Caco-2 (cell line): ENCODE measurements at regions not wholly inside any gene's neighbourhood (a gene's known extent, or its start where the extent isn't known, plus 50 kb on each side); places are given as distances from the start of the nearest gene placed in this dataset.

ENCODE experiments used
- BruUV-seq: library from RNA; stranded (reverse); fragments of 400-500 nt; replicated peaks from 2 replicates; lab custom pipeline; 2021; lab: Mats Ljungman, UMichigan
- CTCF ChIA-PET: fragments of 300-600 bp; sonication (Branson Sonifier 250); formaldehyde crosslinking; loops from one replicate; lab custom pipeline; 2022; ENCODE audit warnings: antibody characterized with exemption; lab: Charles Lee
- POLR2A ChIA-PET: fragments of 300-600 bp; sonication (Branson Sonifier 250); formaldehyde crosslinking; loops from one replicate; lab custom pipeline; 2022; ENCODE audit warnings: antibody characterized with exemption; lab: Charles Lee
- DNase-seq, 2 experiments: peaks; one replicate each; pipeline versions ENCODE4 v3.0.0 to v3.0.0-alpha.2; 2020 to 2022
- H3K27me3 ChIP-seq: replicated peaks from 2 replicates; pipeline ENCODE4 v1.6.0; 2011; ENCODE audit warnings: low read length; ENCODE audit not compliant: control insufficient read depth, insufficient read depth
- H3K36me3 ChIP-seq: 2 replicates; pipeline ENCODE4 v1.5.1; 2011; ENCODE audit warnings: low read length; ENCODE audit not compliant: control insufficient read depth, insufficient read depth
- H3K4me1 ChIP-seq: fragments of 250-450 bp; sonication (Bioruptor Pico); 2 replicates; pipeline ENCODE4 v1.5.1; 2020; ENCODE audit warnings: mild to moderate bottlenecking
- H3K4me3 ChIP-seq: 2 replicates; pipeline ENCODE4 v1.5.1; 2011; ENCODE audit warnings: low read depth, mild to moderate bottlenecking, control low read depth, low read length
- H3K9me3 ChIP-seq: fragments of 250-450 bp; sonication (Bioruptor Pico); 2 replicates; pipeline ENCODE4 v1.5.1; 2020; ENCODE audit warnings: mild to moderate bottlenecking, moderate library complexity
- H3K27ac Mint-ChIP-seq: one replicate; pipeline ENCODE4 v1.8.0; 2022; ENCODE audit warnings: mixed read lengths; ENCODE audit not compliant: unreplicated experiment
- H3K27me3 Mint-ChIP-seq: one replicate; pipeline ENCODE4 v1.8.0; 2022; ENCODE audit warnings: mixed read lengths; ENCODE audit not compliant: insufficient read depth, unreplicated experiment
- H3K36me3 Mint-ChIP-seq: one replicate; pipeline ENCODE4 v1.8.0; 2022; ENCODE audit warnings: mild to moderate bottlenecking, mixed read lengths; ENCODE audit not compliant: insufficient read depth, unreplicated experiment
- H3K4me1 Mint-ChIP-seq: one replicate; pipeline ENCODE4 v1.8.0; 2022; ENCODE audit warnings: low read depth, mixed read lengths; ENCODE audit not compliant: unreplicated experiment
- H3K4me3 Mint-ChIP-seq: one replicate; pipeline ENCODE4 v1.8.0; 2022; ENCODE audit warnings: mild to moderate bottlenecking, moderate library complexity, mixed read lengths; ENCODE audit not compliant: unreplicated experiment
- H3K9me3 Mint-ChIP-seq: one replicate; pipeline ENCODE4 v1.8.0; 2022; ENCODE audit warnings: mixed read lengths; ENCODE audit not compliant: unreplicated experiment
- CTCF ChIP-seq, 2 experiments: fragments of 200-600 bp in 1 of 2; IDR thresholded peaks; 1 replicate in 1 of 2; 2 replicates in 1 of 2; pipeline versions ENCODE4 v1.5.1 to v1.8.0; 2011 to 2022; ENCODE audit warnings: antibody characterized with exemption in 1 of 2, control low read depth in 1 of 2, inconsistent platforms in 1 of 2, low read depth in 1 of 2, low read length in 1 of 2, mild to moderate bottlenecking in 1 of 2, moderate library complexity in 1 of 2; ENCODE audit not compliant: insufficient read depth in 1 of 2, severe bottlenecking in 1 of 2, unreplicated experiment in 1 of 2
- intact Hi-C: fragments of 100-400 bp; cut with micrococcal nuclease; formaldehyde crosslinking; loops from one replicate; pipeline ENCODE4 v1.10.0; 2022; ENCODE audit not compliant: unreplicated experiment

GRCh38 chr5:3252235-3252634, 343.4 kb upstream of the IRX1 start:
- no peaks in the 10 kb centered on the region for H3K27me3 Mint-ChIP-seq
- Histone ChIP-seq H3K36me3 (no peaks in the 10 kb centered on the region), H3K27me3 (no peaks in the 10 kb centered on the region), H3K9me3 (peaks cover 4% of the 10 kb centered on the region; the same call in 1 of the 2 replicates), H3K4me3 (no peak overlapping the region), H3K4me1 (no peaks in the 10 kb centered on the region)
- H3K9me3 Mint-ChIP-seq: no peaks in the 10 kb centered on the region
- BruUV-seq: no TSS peak
- no peak overlapping the region for H3K27ac Mint-ChIP-seq
- DNase-seq: no peak
- ChIA-PET POLR2A (no interaction called here), CTCF (no interaction called here)
- intact Hi-C loops: no loop called here
- H3K36me3 Mint-ChIP-seq: no peaks in the 10 kb centered on the region
- TF ChIP-seq CTCF (IDR thresholded peaks at IDR 0.05; ENCODE audit: insufficient read depth in 1 of 2, low read depth in 1 of 2, low read length in 1 of 2, severe bottlenecking in 1 of 2, unreplicated experiment in 1 of 2): no peak
- H3K4me3 Mint-ChIP-seq: no peak overlapping the region
- no peaks in the 10 kb centered on the region for H3K4me1 Mint-ChIP-seq

- Mint-ChIP-seq H3K36me3 (no peaks in the 10 kb centered on the region), H3K27ac (no peak overlapping the region), H3K27me3 (no peaks in the 10 kb centered on the region), H3K9me3 (no peaks in the 10 kb centered on the region), H3K4me3 (no peak overlapping the region), H3K4me1 (no peaks in the 10 kb centered on the region)
- CTCF ChIA-PET: no interaction called here
- intact Hi-C loops: no loop called here
- POLR2A ChIA-PET: no interaction called here
- Histone ChIP-seq H3K27me3 (no peaks in the 10 kb centered on the region), H3K36me3 (no peaks in the 10 kb centered on the region), H3K9me3 (peaks cover 4% of the 10 kb centered on the region; the same call in 1 of the 2 replicates), H3K4me3 (no peak overlapping the region), H3K4me1 (no peaks in the 10 kb centered on the region)
- DNase-seq: no peak
- no peak for TF ChIP-seq CTCF (IDR thresholded peaks at IDR 0.05; ENCODE audit: insufficient read depth in 1 of 2, low read depth in 1 of 2, low read length in 1 of 2, severe bottlenecking in 1 of 2, unreplicated experiment in 1 of 2)
- BruUV-seq: no TSS peak
These were observed 343.8 kb upstream of the IRX1 start for GRCh38 chr5:3251784-3252183.

GRCh38 chr5:3249401-3249800, 346.2 kb upstream of the IRX1 start:
- POLR2A ChIA-PET: no interaction called here
- no peak for DNase-seq
- H3K4me3 Mint-ChIP-seq: no peak overlapping the region
- H3K27ac Mint-ChIP-seq: no peak overlapping the region
- intact Hi-C loops: no loop called here
- H3K36me3 Mint-ChIP-seq: no peaks in the 10 kb centered on the region
- no peak for TF ChIP-seq CTCF (IDR thresholded peaks at IDR 0.05; ENCODE audit: insufficient read depth in 1 of 2, low read depth in 1 of 2, low read length in 1 of 2, severe bottlenecking in 1 of 2, unreplicated experiment in 1 of 2)
- no TSS peak for BruUV-seq
- no peaks in the 10 kb centered on the region for H3K9me3 Mint-ChIP-seq
- CTCF ChIA-PET: no interaction called here
- H3K27me3 ChIP-seq: no peaks in the 10 kb centered on the region
- H3K27me3 Mint-ChIP-seq: no peaks in the 10 kb centered on the region
- no peaks in the 10 kb centered on the region for H3K4me1 Mint-ChIP-seq
- H3K36me3 ChIP-seq: no peaks in the 10 kb centered on the region
- H3K4me1 ChIP-seq: no peaks in the 10 kb centered on the region
- H3K9me3 ChIP-seq: peaks cover 4% of the 10 kb centered on the region; the same call in 1 of the 2 replicates
- no peak overlapping the region for H3K4me3 ChIP-seq
